IPS-18a (cell line): ENCODE measurements at regions not wholly inside any gene's neighbourhood (a gene's known extent, or its start where the extent isn't known, plus 50 kb on each side); places are given as distances from the start of the nearest gene placed in this dataset.
"Not testable (repeated sequence)": the region's sequence is repeated elsewhere in the genome, so short reads cannot be mapped to it uniquely, and the experiment has no call there.

Experiments used
- H3K27ac ChIP-seq: one replicate; pipeline ENCODE4 v1.5.1; 2013; ENCODE audit warnings: low read length
- H3K27me3 ChIP-seq: one replicate; pipeline ENCODE4 v1.6.1; 2013; ENCODE audit warnings: mild to moderate bottlenecking, low read length; ENCODE audit not compliant: control insufficient read depth, insufficient read depth
- H3K36me3 ChIP-seq: one replicate; pipeline ENCODE4 v1.6.1; 2013; ENCODE audit warnings: low read depth, low read length; ENCODE audit not compliant: control insufficient read depth
- H3K4me1 ChIP-seq: one replicate; pipeline ENCODE4 v1.6.1; 2013; ENCODE audit warnings: low read depth, low read length; ENCODE audit not compliant: control insufficient read depth
- H3K4me3 ChIP-seq: one replicate; pipeline ENCODE4 v1.5.1; 2013; ENCODE audit warnings: low read length
- H3K9ac ChIP-seq: one replicate; pipeline ENCODE4 v1.6.1; 2013; ENCODE audit warnings: mild to moderate bottlenecking, low read length, moderate library complexity
- H3K9me3 ChIP-seq: one replicate; pipeline ENCODE4 v1.6.1; 2013; ENCODE audit warnings: low read depth, low read length; ENCODE audit not compliant: control insufficient read depth

GRCh38 chr2:89986532-89986931, 1295.1 kb downstream of the RPIA start:
- not testable (repeated sequence) for H3K27ac ChIP-seq, H3K9ac ChIP-seq

GRCh38 chr2:89996779-89997178, 1305.3 kb downstream of the RPIA start:
- not testable (repeated sequence) for H3K27me3 ChIP-seq, H3K4me1 ChIP-seq, H3K9ac ChIP-seq, H3K9me3 ChIP-seq, H3K36me3 ChIP-seq, H3K27ac ChIP-seq, H3K4me3 ChIP-seq

More at GRCh38 chr2:89986532-89986931, 1295.1 kb downstream of the RPIA start:
- not testable (repeated sequence) for H3K9me3 ChIP-seq, H3K4me3 ChIP-seq, H3K27me3 ChIP-seq, H3K4me1 ChIP-seq, H3K36me3 ChIP-seq

- not testable (repeated sequence) for H3K9ac ChIP-seq, H3K36me3 ChIP-seq, H3K27ac ChIP-seq, H3K4me1 ChIP-seq, H3K9me3 ChIP-seq, H3K27me3 ChIP-seq, H3K4me3 ChIP-seq
Measured at GRCh38 chr2:90004553-90004952, 1313.1 kb downstream of the RPIA start.

GRCh38 chr2:90010442-90011100, 1319.1 kb downstream of the RPIA start:
- H3K36me3 ChIP-seq, H3K9ac ChIP-seq, H3K4me3 ChIP-seq, H3K9me3 ChIP-seq, H3K4me1 ChIP-seq, H3K27ac ChIP-seq, H3K27me3 ChIP-seq: not testable (repeated sequence)

GRCh38 chr2:90011101-90011443, 1319.6 kb downstream of the RPIA start:
- H3K27me3 ChIP-seq, H3K9ac ChIP-seq, H3K27ac ChIP-seq, H3K36me3 ChIP-seq, H3K4me1 ChIP-seq, H3K4me3 ChIP-seq, H3K9me3 ChIP-seq: not testable (repeated sequence)

- not testable (repeated sequence) for H3K9me3 ChIP-seq, H3K36me3 ChIP-seq, H3K27me3 ChIP-seq, H3K9ac ChIP-seq, H3K4me3 ChIP-seq, H3K27ac ChIP-seq, H3K4me1 ChIP-seq
Measured at GRCh38 chr2:90019908-90020307, 1328.4 kb downstream of the RPIA start.

- not testable (repeated sequence) for H3K4me1 ChIP-seq, H3K9ac ChIP-seq, H3K4me3 ChIP-seq, H3K27ac ChIP-seq, H3K36me3 ChIP-seq, H3K9me3 ChIP-seq, H3K27me3 ChIP-seq
Measured at GRCh38 chr2:90021234-90021633, 1329.8 kb downstream of the RPIA start.

- not testable (repeated sequence) for H3K27ac ChIP-seq, H3K9me3 ChIP-seq, H3K9ac ChIP-seq, H3K36me3 ChIP-seq, H3K4me1 ChIP-seq, H3K27me3 ChIP-seq, H3K4me3 ChIP-seq
Measured at GRCh38 chr2:90027231-90027643, 1335.8 kb downstream of the RPIA start.

GRCh38 chr2:90028381-90029079, 1337.1 kb downstream of the RPIA start:
- H3K9ac ChIP-seq, H3K4me1 ChIP-seq, H3K27ac ChIP-seq, H3K9me3 ChIP-seq, H3K27me3 ChIP-seq, H3K36me3 ChIP-seq, H3K4me3 ChIP-seq: not testable (repeated sequence)

GRCh38 chr2:90029080-90029428, 1337.6 kb downstream of the RPIA start:
- not testable (repeated sequence) for H3K9ac ChIP-seq, H3K4me1 ChIP-seq, H3K27me3 ChIP-seq, H3K36me3 ChIP-seq, H3K4me3 ChIP-seq, H3K27ac ChIP-seq, H3K9me3 ChIP-seq

GRCh38 chr2:90032269-90032668, 1340.8 kb downstream of the RPIA start:
- H3K27ac ChIP-seq = not testable (repeated sequence)

GRCh38 chr2:90036335-90036734, 1344.9 kb downstream of the RPIA start:
- H3K36me3 ChIP-seq, H3K9me3 ChIP-seq, H3K27me3 ChIP-seq, H3K4me3 ChIP-seq, H3K9ac ChIP-seq, H3K4me1 ChIP-seq, H3K27ac ChIP-seq: not testable (repeated sequence)

More at GRCh38 chr2:90032269-90032668, 1340.8 kb downstream of the RPIA start:
- not testable (repeated sequence) for H3K9ac ChIP-seq, H3K27me3 ChIP-seq, H3K4me3 ChIP-seq, H3K36me3 ChIP-seq, H3K4me1 ChIP-seq, H3K9me3 ChIP-seq
